GM21528 (cell line): ENCODE measurements at regions not wholly inside any gene's neighbourhood (a gene's known extent, or its start where the extent isn't known, plus 50 kb on each side); places are given as distances from the start of the nearest gene placed in this dataset.

Source experiments
- ATAC-seq: cut with Tn5 transposase; IDR thresholded peaks from one replicate; pipeline ENCODE4 v1.9.1; 2021; ENCODE audit warnings: mild to moderate bottlenecking, moderate library complexity; ENCODE audit not compliant: unreplicated experiment, low FRiP score

DNA sequence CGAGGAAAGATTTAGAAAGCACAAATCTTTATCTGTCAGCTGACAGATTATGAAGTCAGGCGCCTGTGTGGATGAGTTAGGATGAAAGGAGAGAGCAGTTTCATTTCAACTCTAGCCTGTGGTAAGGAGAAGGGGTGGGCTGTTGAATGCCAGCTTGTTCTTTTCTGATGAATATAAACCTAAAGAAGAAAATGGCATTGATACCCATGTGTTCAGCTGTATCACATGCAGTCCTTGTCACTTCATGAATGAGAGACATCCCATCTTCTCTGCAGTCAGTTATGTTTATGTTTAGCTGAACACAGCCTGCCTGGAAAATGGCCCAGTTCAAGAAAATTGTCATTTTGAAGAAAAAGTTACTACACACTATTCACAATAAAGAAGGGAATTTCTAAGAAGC is 345.7 kb upstream of the RBMS3 start:
- no peak for ATAC-seq

- ATAC-seq = no peak
Observed at GRCh38 chr3:28936154-28936553, 344.7 kb upstream of the RBMS3 start.

- peak; percentile 61 for ATAC-seq
Observed at GRCh38 chr3:28940530-28940929, 340.3 kb upstream of the RBMS3 start.

DNA sequence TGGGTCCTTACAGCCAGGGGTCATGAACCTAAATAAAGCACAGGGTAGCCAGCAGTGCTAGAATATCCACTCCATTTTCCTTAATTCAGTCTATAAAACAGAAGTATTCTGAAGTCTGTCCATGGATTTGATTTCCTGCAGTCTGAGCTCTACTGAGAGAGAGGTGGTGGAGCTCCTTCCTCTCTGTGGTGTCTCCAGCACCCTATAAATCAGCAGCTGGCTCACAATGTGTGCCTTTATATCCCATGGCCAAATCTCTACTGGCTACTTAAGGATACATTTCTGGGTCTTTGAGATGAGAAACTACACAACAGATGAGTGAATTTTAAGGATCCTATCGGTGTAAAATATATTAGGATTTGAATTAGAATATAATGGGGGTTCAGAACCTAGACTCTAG is 339.9 kb upstream of the RBMS3 start:
- no peak for ATAC-seq

DNA sequence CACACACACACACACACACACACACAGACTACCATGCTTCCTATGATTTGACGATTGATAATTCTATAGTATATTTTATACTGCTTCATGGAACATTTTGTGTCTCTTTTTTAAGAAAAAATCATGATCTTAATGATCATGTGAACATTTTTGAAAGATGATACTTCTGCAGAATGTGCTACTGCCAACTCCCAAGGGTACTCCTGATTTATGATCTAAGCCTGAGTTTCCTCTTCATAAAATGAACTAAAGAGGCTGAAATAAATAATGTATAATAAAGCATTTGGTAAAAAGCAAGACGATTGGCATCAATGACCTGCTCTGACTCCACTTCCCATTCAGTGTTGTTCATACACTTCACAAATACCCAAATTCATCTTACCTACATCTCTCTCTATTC is 333.8 kb upstream of the RBMS3 start:
- no peak for ATAC-seq

GRCh38 chr3:28947751-28948150 is 333.1 kb upstream of the RBMS3 start:
- no peak for ATAC-seq

GRCh38 chr3:28948685-28949084 is 332.2 kb upstream of the RBMS3 start:
- ATAC-seq = no peak

DNA sequence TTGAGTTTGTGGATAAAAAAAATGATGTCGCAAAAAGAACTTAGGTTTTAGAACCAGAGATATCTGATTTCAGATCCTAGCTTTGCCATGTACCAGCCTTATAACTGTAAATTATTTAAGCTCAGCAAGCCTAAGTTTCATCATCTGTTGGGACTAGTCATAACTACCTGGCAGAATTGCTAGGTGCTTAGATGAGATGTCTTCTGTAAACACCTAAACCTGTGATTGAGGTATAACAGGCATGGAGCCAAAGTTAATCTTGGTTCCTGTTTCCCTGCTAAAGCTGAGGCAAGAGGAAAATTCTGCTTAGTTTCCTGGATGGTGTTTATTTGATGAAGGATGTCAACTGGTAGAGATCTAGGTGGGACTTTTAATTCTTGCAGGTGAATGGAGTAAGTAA is 331.3 kb upstream of the RBMS3 start:
- ATAC-seq = no peak

DNA sequence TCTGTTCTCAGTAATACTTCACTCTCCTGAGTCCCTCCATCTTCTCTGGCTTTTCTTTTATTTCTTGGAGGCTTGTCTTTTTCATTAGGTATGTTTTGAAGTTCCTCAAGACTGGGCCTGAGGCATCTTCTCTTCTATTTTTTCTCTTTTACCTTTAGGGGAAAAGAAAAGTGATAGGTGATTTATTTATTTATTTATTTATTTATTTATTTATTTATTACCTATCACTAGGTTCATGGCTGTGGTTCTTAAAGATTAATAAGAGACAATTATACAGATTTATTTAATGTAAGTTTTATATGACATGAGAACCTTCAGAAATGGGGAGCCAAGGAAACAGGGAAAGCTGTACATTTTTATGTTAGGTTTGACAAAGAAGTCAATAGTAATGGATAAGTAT is 330.3 kb upstream of the RBMS3 start:
- ATAC-seq = no peak

- no peak for ATAC-seq
Observed at GRCh38 chr3:28951772-28952556, 328.9 kb upstream of the RBMS3 start.

DNA sequence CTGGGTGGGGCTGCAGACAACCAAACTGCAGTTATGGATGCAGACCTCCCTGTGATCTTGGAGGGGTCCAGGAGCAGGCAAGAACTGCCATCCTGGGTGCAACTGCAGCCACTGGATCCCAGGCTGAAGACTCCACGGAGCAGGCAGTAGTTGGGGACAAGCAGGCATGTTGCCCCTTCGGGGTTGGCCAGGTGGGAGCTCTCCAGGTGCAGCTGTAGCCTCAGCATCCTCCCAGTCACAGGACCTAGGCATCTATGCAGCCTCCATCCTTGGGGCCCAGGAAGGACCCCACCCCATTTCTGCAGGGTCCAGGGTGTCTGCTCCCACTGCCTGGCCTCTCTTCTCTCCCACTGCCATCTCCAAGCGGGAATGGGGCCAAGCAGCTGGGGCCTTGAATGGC is 322.2 kb upstream of the RBMS3 start:
- no peak for ATAC-seq

GRCh38 chr3:28971156-28971555 is 309.7 kb upstream of the RBMS3 start:
- ATAC-seq = no peak

DNA sequence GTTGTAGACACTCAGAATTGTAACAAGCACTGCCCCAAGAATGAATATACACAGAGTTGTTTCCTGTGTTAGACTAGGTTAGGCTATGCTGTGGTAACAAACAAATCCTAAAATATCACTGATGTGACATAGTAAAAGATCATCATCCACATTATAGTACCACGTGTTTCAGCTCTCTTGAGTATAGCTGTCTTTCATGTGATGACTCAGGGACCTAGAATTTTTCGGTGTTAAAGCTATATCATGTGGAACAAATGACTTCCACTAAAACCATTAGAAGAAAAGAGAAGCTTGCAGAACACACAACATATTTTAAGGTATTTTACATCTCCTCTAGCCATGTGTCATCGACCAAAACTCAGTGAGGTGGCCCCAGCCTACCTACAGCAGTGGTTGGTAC is 307.9 kb upstream of the RBMS3 start:
- ATAC-seq = no peak

DNA sequence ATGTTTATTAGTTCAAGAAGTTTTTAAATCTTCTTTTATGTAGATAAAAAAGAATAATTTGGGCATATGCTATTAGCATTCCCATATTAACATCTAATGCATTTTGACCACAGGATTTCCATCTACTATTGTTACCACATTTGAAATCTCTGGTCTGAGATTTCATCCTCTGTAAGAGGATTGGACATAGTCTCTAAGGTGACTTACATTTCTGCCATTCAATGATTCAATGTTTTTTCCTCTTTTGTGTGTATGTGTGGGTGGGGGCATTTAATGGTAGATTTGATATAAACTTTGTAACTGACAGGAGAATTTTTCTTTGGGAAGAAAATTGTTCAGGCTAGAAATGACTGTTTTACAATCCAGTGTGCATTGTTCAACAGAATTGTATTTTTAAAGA is 307.3 kb upstream of the RBMS3 start:
- no peak for ATAC-seq

DNA sequence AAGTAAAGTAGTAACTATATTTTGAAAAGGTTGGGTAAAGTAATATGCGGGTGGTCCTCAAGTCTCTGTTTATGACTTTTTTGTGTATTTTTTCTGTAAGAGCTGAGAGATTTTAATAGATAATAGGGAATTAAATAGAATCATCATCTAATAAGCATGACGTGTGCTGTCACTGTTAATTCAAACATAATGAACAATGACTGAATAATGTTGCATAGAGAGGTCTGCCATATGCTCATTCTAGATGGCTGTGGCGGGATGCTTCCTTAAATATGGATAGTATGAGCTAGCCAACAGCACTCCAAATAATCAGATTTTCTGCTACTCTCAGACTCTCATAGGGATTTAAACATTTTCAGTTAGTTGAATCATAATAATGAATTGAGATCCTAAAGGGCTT is 302.8 kb upstream of the RBMS3 start:
- ATAC-seq = no peak

GRCh38 chr3:28980131-28980530 is 300.7 kb upstream of the RBMS3 start:
- ATAC-seq = no peak

- ATAC-seq = no peak
Observed at GRCh38 chr3:28980631-28981030, 300.2 kb upstream of the RBMS3 start.

DNA sequence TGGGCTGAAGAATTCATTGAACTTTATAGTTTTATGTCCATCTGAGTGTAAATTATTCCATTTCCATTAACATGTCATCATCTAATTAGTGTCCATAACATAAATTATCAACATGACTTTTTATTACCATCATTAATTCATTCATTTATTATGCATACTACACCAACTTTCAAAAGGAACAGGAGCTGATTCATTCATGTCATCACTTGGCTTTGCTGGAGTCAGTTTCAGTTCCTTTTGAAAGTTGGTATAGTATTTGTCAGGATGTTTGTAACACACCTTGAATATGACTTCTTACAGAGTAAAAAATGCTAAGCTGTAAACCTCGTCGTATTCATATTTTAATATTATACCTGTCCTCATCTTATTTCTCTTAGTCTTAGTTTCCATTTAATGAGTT is 298.0 kb upstream of the RBMS3 start:
- no peak for ATAC-seq

DNA sequence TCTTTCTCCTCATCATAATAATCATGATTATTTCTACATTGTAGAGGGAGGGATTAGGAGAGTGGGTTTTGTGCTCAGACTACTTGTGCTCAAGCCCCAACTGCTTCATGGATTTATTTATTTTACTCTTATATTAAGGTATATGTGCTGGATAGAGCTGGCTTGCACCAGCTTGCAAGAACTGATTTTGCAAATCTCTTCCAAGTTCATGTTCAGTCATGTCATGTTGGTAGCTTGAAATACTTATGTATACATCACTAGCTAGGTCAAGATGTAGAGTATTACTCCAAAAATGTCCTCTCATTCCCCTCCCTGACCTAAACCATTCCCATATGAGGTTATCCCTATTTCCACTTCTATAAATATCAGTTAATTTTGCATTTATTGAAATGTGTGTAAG is 293.9 kb upstream of the RBMS3 start:
- no peak for ATAC-seq

DNA sequence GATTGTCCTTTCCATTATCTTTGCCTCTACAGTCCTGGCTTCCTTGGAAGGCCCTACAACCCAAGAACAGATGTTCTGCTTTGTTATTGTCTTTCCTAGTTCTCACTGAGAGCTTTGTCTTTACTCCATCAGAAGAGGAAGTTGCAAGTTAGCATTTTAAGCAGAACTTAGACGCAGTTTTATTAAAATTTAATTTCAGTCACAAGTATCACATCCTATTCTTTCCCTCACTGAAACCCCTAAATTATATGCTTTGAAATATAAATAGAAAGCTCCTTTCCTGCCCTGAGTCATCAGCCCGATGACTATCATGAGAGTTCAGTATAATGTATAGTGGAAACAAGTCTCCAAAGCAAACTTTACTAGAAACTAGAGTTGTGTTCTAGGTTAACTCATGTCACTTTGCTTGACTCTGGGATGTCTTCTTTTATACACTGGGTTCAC is 291.2 kb upstream of the RBMS3 start:
- peak; percentile 95 for ATAC-seq

DNA sequence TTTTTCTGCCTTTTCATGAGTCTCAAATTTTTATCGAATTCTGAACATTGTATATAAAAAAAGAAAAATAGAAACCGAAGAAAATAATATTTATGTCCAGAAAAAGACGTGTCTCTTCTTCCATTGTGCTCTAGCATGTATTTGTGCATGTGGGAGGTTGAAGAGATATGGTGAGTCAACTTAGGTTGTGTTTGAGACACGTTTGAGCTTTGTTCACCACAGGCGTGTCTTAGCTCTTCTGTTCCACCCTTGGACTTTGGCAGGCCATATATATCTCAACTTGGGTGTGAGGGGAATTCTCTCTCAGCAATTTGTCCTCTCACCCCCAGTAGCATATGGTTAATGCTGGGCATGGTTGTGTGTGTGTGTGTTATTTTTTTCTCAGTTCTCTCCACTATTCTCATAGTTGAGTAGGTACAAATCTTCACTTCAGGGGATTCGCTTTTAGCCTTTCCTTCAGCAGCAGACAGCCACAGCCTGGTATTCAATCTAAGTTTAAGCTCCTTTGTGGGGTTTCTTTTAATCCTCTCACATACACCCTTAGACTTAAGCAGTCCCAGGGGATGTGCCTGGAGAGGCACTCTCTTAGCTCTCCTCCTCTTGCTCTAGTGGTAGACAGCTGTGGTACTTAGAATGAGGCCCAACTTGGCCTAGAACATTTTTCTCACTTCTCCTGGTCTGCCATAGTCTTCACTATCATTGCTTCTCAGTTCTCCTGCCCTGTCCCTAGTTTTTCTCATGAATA is 286.5 kb upstream of the RBMS3 start:
- ATAC-seq = no peak
